Liver (tissue), 8 donors: ENCODE measurements at regions not wholly inside any gene's neighbourhood (a gene's known extent, or its start where the extent isn't known, plus 50 kb on each side); places are given as distances from the start of the nearest gene placed in this dataset.

Experiments used
- DNase-seq: peaks from one replicate; pipeline ENCODE4 v3.0.0-alpha.2; 2017; ENCODE audit warnings: low spot score
- H3K27ac ChIP-seq, 2 donors: one replicate each; pipeline ENCODE4 v1.7.0; 2013; ENCODE audit warnings: inconsistent platforms in 2 of 2, low read length in 2 of 2, control low read depth in 1 of 2, low read depth in 1 of 2, mild to moderate bottlenecking in 1 of 2
- H3K27me3 ChIP-seq, 4 donors: one replicate each; pipeline versions ENCODE4 v1.6.1 to v1.7.0; 2013; ENCODE audit warnings: low read length in 3 of 4, inconsistent platforms in 1 of 4, mild to moderate bottlenecking in 1 of 4, moderate library complexity in 1 of 4; ENCODE audit not compliant: control insufficient read depth in 4 of 4, insufficient read depth in 4 of 4
- H3K36me3 ChIP-seq, 4 donors: one replicate each; pipeline versions ENCODE4 v1.6.1 to v1.7.0; 2013; ENCODE audit warnings: low read length in 3 of 4, mild to moderate bottlenecking in 3 of 4, low read depth in 1 of 4, moderate library complexity in 1 of 4; ENCODE audit not compliant: control insufficient read depth in 4 of 4, insufficient read depth in 3 of 4
- H3K4me1 ChIP-seq, 4 donors: one replicate each; pipeline versions ENCODE4 v1.6.1 to v1.7.0; 2013; ENCODE audit warnings: low read length in 3 of 4, mild to moderate bottlenecking in 3 of 4, moderate library complexity in 1 of 4; ENCODE audit not compliant: control insufficient read depth in 4 of 4, insufficient read depth in 4 of 4
- H3K4me3 ChIP-seq, 3 donors: one replicate each; pipeline versions ENCODE4 v1.6.1 to v1.7.0; 2013; ENCODE audit warnings: low read length in 3 of 3, control low read depth in 1 of 3, low read depth in 1 of 3, mild to moderate bottlenecking in 1 of 3
- H3K9ac ChIP-seq, 2 donors: one replicate each; pipeline ENCODE4 v1.7.0; 2013; ENCODE audit warnings: low read length in 2 of 2, mild to moderate bottlenecking in 2 of 2, moderate library complexity in 2 of 2, control low read depth in 1 of 2, low read depth in 1 of 2
- H3K9me3 ChIP-seq, 4 donors: one replicate each; pipeline versions ENCODE4 v1.6.1 to v1.7.0; 2013; ENCODE audit warnings: low read length in 3 of 4; ENCODE audit not compliant: control insufficient read depth in 4 of 4
- ATF3 ChIP-seq: IDR thresholded peaks from 2 replicates; pipeline ENCODE4 v1.6.1; 2016; ENCODE audit warnings: antibody characterized with exemption
- CTCF ChIP-seq: fragments of 150-350 bp; IDR thresholded peaks from 2 replicates; pipeline ENCODE4 v1.5.1; 2017; ENCODE audit warnings: improper control_type of control experiment, low read depth, low read length; ENCODE audit not compliant: missing input control
- EGR1 ChIP-seq, 2 donors: IDR thresholded peaks; 2 replicates each; pipeline ENCODE4 v1.6.1; 2016 to 2018; ENCODE audit warnings: antibody characterized with exemption in 2 of 2, low read depth in 2 of 2
- FOXA1 ChIP-seq: IDR thresholded peaks from 2 replicates; pipeline ENCODE4 v1.6.1; 2016; ENCODE audit warnings: antibody characterized with exemption
- FOXA2 ChIP-seq: IDR thresholded peaks from 2 replicates; pipeline ENCODE4 v1.6.1; 2016; ENCODE audit warnings: antibody characterized with exemption
- GABPA ChIP-seq, 2 donors: IDR thresholded peaks in 1 of 2; conservative IDR thresholded peaks in 1 of 2; 2 replicates each; pipeline ENCODE4 v1.6.1; 2016; ENCODE audit warnings: antibody characterized with exemption in 2 of 2, mild to moderate bottlenecking in 1 of 2, moderate library complexity in 1 of 2
- HNF4A ChIP-seq, 2 donors: conservative IDR thresholded peaks; 2 replicates each; pipeline ENCODE4 v1.6.1; 2016; ENCODE audit warnings: antibody characterized with exemption in 2 of 2, mild to moderate bottlenecking in 2 of 2
- HNF4G ChIP-seq: IDR thresholded peaks from 2 replicates; pipeline ENCODE4 v1.6.1; 2016; ENCODE audit warnings: antibody characterized with exemption
- JUND ChIP-seq, 2 donors: IDR thresholded peaks; 2 replicates each; pipeline ENCODE4 v1.6.1; 2016; ENCODE audit warnings: antibody characterized with exemption in 2 of 2
- MAX ChIP-seq: IDR thresholded peaks from 2 replicates; pipeline ENCODE4 v1.6.1; 2016; ENCODE audit warnings: antibody characterized with exemption
- REST ChIP-seq: IDR thresholded peaks from 2 replicates; pipeline ENCODE4 v1.6.1; 2016; ENCODE audit warnings: antibody characterized with exemption, mild to moderate bottlenecking
- RXRA ChIP-seq, 2 donors: IDR thresholded peaks; 2 replicates each; pipeline ENCODE4 v1.6.1; 2017 to 2018; ENCODE audit warnings: antibody characterized with exemption in 2 of 2, mild to moderate bottlenecking in 1 of 2
- SP1 ChIP-seq: IDR thresholded peaks from 2 replicates; pipeline ENCODE4 v1.6.1; 2018; ENCODE audit warnings: antibody characterized with exemption, mild to moderate bottlenecking
- TAF1 ChIP-seq: conservative IDR thresholded peaks from 2 replicates; pipeline ENCODE4 v1.6.1; 2016; ENCODE audit warnings: antibody characterized with exemption, mild to moderate bottlenecking
- YY1 ChIP-seq: IDR thresholded peaks from 2 replicates; pipeline ENCODE4 v1.6.1; 2016; ENCODE audit warnings: antibody characterized with exemption, mild to moderate bottlenecking
- ZBTB33 ChIP-seq: IDR thresholded peaks from 2 replicates; pipeline ENCODE4 v1.6.1; 2016; ENCODE audit warnings: antibody characterized with exemption
- WGBS: extraction: QIAGEN DNeasy Blood & Tissue Kit; methylation state at CpG from one replicate; pipeline ENCODE4 v1.1.7; 2013; 5-methylcytosine and 5-hydroxymethylcytosine counted together
- donor health status: healthy.
- donor health status: healthy.
- donor health status: healthy.
- donor health status: healthy.
- donor health status: healthy.

- no peak overlapping the region for H3K4me3 ChIP-seq
- peaks cover 0 to 5% (median 0%) of the 10 kb centered on the region in 4 donors for H3K27me3 ChIP-seq
- H3K36me3 ChIP-seq, result no peaks in the 10 kb centered on the region
- no peak for TF ChIP-seq HNF4G
- TF ChIP-seq ATF3, result no peak
- TF ChIP-seq HNF4A (conservative IDR thresholded peaks at IDR 0.05), result no peak
- no peak for TF ChIP-seq RXRA (IDR thresholded peaks at IDR 0.05)
- TF ChIP-seq FOXA2, result no peak
- TF ChIP-seq GABPA (IDR thresholded peaks at IDR 0.05 in 1 of 2, conservative IDR thresholded peaks at IDR 0.05 in 1 of 2), result no peak
- no peak for TF ChIP-seq TAF1
- TF ChIP-seq JUND (IDR thresholded peaks at IDR 0.05), result no peak
- TF ChIP-seq CTCF, result no peak
- no peak for DNase-seq
- no peaks in the 10 kb centered on the region for H3K9me3 ChIP-seq
- no peaks in the 10 kb centered on the region for H3K4me1 ChIP-seq
- no peak overlapping the region for H3K9ac ChIP-seq
- no peak overlapping the region for H3K27ac ChIP-seq
- WGBS, result 67% methylated on average over 3 of the region's 3 CpGs
These were observed 256.6 kb downstream of the UTP18 start for GRCh38 chr17:51516924-51517323.

- Histone ChIP-seq H3K4me3 (no peak overlapping the region), H3K36me3 (no peaks in the 10 kb centered on the region), H3K9me3 (no peaks in the 10 kb centered on the region), H3K9ac (no peak overlapping the region), H3K27ac (no peak overlapping the region), H3K27me3 (peaks cover 0 to 3% (median 0%) of the 10 kb centered on the region in 4 donors), H3K4me1 (no peaks in the 10 kb centered on the region)
- TF ChIP-seq RXRA (IDR thresholded peaks at IDR 0.05) (no peak), GABPA (IDR thresholded peaks at IDR 0.05 in 1 of 2, conservative IDR thresholded peaks at IDR 0.05 in 1 of 2) (no peak), EGR1 (IDR thresholded peaks at IDR 0.05; ENCODE audit: low read depth in 2 of 2) (no peak), ATF3 (no peak), MAX (no peak), SP1 (no peak), HNF4G (no peak)
- 89% methylated on average over 1 of the region's 1 CpG for WGBS
- no peak for DNase-seq
These were observed 264.2 kb downstream of the UTP18 start for GRCh38 chr17:51524524-51524923.

- Histone ChIP-seq H3K9me3 (no peaks in the 10 kb centered on the region), H3K27me3 (peaks cover 0 to under 1% (median 0%) of the 10 kb centered on the region in 4 donors), H3K36me3 (no peaks in the 10 kb centered on the region), H3K9ac (no peak overlapping the region), H3K4me1 (no peaks in the 10 kb centered on the region), H3K27ac (no peak overlapping the region), H3K4me3 (no peak overlapping the region)
- no peak for DNase-seq
- no peak for TF ChIP-seq TAF1
- no peak for TF ChIP-seq ATF3
- no peak for TF ChIP-seq REST
- no peak for TF ChIP-seq HNF4A (conservative IDR thresholded peaks at IDR 0.05)
- TF ChIP-seq FOXA1, result no peak
- no peak for TF ChIP-seq EGR1 (IDR thresholded peaks at IDR 0.05; ENCODE audit: low read depth in 2 of 2)
- TF ChIP-seq ZBTB33, result no peak
- no peak for TF ChIP-seq JUND (IDR thresholded peaks at IDR 0.05)
- TF ChIP-seq YY1, result no peak
- TF ChIP-seq RXRA (IDR thresholded peaks at IDR 0.05), result no peak
These were observed 266.2 kb downstream of the UTP18 start for GRCh38 chr17:51526507-51526906.
